ENCODE measurements at regions not wholly inside any gene's neighbourhood (a gene's known extent, or its start where the extent isn't known, plus 50 kb on each side); places are given as distances from the start of the nearest gene placed in this dataset.

- TF ChIP-seq, protein P1, sequence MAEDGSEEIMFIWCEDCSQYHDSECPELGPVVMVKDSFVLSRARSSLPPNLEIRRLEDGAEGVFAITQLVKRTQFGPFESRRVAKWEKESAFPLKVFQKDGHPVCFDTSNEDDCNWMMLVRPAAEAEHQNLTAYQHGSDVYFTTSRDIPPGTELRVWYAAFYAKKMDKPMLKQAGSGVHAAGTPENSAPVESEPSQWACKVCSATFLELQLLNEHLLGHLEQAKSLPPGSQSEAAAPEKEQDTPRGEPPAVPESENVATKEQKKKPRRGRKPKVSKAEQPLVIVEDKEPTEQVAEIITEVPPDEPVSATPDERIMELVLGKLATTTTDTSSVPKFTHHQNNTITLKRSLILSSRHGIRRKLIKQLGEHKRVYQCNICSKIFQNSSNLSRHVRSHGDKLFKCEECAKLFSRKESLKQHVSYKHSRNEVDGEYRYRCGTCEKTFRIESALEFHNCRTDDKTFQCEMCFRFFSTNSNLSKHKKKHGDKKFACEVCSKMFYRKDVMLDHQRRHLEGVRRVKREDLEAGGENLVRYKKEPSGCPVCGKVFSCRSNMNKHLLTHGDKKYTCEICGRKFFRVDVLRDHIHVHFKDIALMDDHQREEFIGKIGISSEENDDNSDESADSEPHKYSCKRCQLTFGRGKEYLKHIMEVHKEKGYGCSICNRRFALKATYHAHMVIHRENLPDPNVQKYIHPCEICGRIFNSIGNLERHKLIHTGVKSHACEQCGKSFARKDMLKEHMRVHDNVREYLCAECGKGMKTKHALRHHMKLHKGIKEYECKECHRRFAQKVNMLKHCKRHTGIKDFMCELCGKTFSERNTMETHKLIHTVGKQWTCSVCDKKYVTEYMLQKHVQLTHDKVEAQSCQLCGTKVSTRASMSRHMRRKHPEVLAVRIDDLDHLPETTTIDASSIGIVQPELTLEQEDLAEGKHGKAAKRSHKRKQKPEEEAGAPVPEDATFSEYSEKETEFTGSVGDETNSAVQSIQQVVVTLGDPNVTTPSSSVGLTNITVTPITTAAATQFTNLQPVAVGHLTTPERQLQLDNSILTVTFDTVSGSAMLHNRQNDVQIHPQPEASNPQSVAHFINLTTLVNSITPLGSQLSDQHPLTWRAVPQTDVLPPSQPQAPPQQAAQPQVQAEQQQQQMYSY (CRISPR knock-in tag; IDR thresholded peaks at IDR 0.05): no peak
- no peak for TF ChIP-seq ZNF622 (IDR thresholded peaks at IDR 0.05)
- TF ChIP-seq IRF3 (IDR thresholded peaks at IDR 0.05): no peak
- TF ChIP-seq MTA2 (IDR thresholded peaks at IDR 0.05; ENCODE audit: low read depth): no peak
These were observed 168.7 kb downstream of the KCNS3 start (continued) for GRCh38 chr2:18047213-18047611.

GRCh38 chr2:18046558-18047212 is 168.2 kb downstream of the KCNS3 start:
- CTCF ChIA-PET: no interaction called here
- no peak overlapping the region for H2AFZ ChIP-seq (ENCODE audit: control insufficient read depth, low read depth, low read length)
- intact Hi-C loops (cut with micrococcal nuclease; ENCODE audit: unreplicated experiment) (no loop called here), in situ Hi-C loops (cut with MboI) (no loop called here)
- H3K9me3 ChIP-seq (replicated peaks; ENCODE audit: control insufficient read depth, insufficient read depth, low read length): no peaks in the 10 kb centered on the region
- H3K36me3 ChIP-seq (ENCODE audit: control insufficient read depth in 2 of 2, insufficient read depth in 2 of 2, low read length in 1 of 2): no peaks in the 10 kb centered on the region
- H3K27me3 ChIP-seq (replicated peaks in 1 of 2; ENCODE audit: control insufficient read depth in 2 of 2, insufficient read depth in 2 of 2, low read length in 1 of 2): no peaks in the 10 kb centered on the region
- no peaks in the 10 kb centered on the region for H3K4me1 ChIP-seq (ENCODE audit: control insufficient read depth, insufficient read depth, low read length)
- no peaks in the 10 kb centered on the region for H3K79me2 ChIP-seq (ENCODE audit: control insufficient read depth, insufficient read depth, low read length)
- no peak for FAIRE-seq
- H3K4me2 ChIP-seq (ENCODE audit: control insufficient read depth, insufficient read depth): no peak overlapping the region
- POLR2A ChIA-PET: no interaction called here
- H3K27ac ChIP-seq (ENCODE audit: control insufficient read depth, insufficient read depth): no peak overlapping the region
- H4K20me1 ChIP-seq (ENCODE audit: control insufficient read depth, insufficient read depth): no peaks in the 10 kb centered on the region
- no TSS peak for BruUV-seq (replicated peaks)
- H3K9ac ChIP-seq (ENCODE audit: control insufficient read depth, insufficient read depth, low read length): no peak overlapping the region
- WGBS (ENCODE audit: insufficient coverage, insufficient replicate concordance, low lambda C conversion rate, missing lambda C conversion rate): 6% methylated on average over 3 of the region's 3 CpGs
- H3K4me3 ChIP-seq: no peak overlapping the region
- SMC1A ChIA-PET (ENCODE audit: uncharacterized antibody, unreplicated experiment): no interaction called here
- RAD21 ChIA-PET (ENCODE audit: unreplicated experiment): no interaction called here
- ATAC-seq: no peak
- no peak for DNase-seq (ENCODE audit: low read depth, low spot score)
- TF ChIP-seq BACH1 (IDR thresholded peaks at IDR 0.05; ENCODE audit: borderline replicate concordance) (no peak), SMAD1 (IDR thresholded peaks at IDR 0.05; ENCODE audit: low read depth, partially characterized antibody) (no peak), POLR2AphosphoS5 (IDR thresholded peaks at IDR 0.05; ENCODE audit: low read length) (no peak), BMI1 (IDR thresholded peaks at IDR 0.05; ENCODE audit: borderline replicate concordance) (no peak), STAT3 (IDR thresholded peaks at IDR 0.05; ENCODE audit: low read depth, low read length) (no peak), IKZF2 (IDR thresholded peaks at IDR 0.05) (no peak), RELA (IDR thresholded peaks at IDR 0.05; ENCODE audit: borderline replicate concordance, partially characterized antibody) (no peak), ZNF274 (IDR thresholded peaks at IDR 0.05; ENCODE audit: insufficient read depth, insufficient read length) (no peak), RBBP5 (conservative IDR thresholded peaks at IDR 0.05) (no peak), ZSCAN29 (IDR thresholded peaks at IDR 0.05) (no peak), BRCA1 (IDR thresholded peaks at IDR 0.05; ENCODE audit: low read depth, low read length) (no peak), KLF5 (IDR thresholded peaks at IDR 0.05; ENCODE audit: partially characterized antibody) (no peak), E2F8 (IDR thresholded peaks at IDR 0.05; ENCODE audit: low read depth, partially characterized antibody) (no peak), CHD1 (IDR thresholded peaks at IDR 0.05; ENCODE audit: low read depth, low read length) (no peak), ATF7 (IDR thresholded peaks at IDR 0.05; ENCODE audit: low read depth) (no peak)
